ENCODE measurements at regions not wholly inside any gene's neighbourhood (a gene's known extent, or its start where the extent isn't known, plus 50 kb on each side); places are given as distances from the start of the nearest gene placed in this dataset.
A peak's percentile ranks its signal among the peaks of the same experiment; 100 is the strongest.
"Not testable (repeated sequence)": the region's sequence is repeated elsewhere in the genome, so short reads cannot be mapped to it uniquely, and the experiment has no call there.

- intact Hi-C loops (cut with micrococcal nuclease; ENCODE audit: unreplicated experiment) = no loop called here
- Histone ChIP-seq H3K9me2 (ENCODE audit: insufficient read depth) (no peaks in the 10 kb centered on the region), H3K36me3 (ENCODE audit: low read depth) (no peaks in the 10 kb centered on the region), H4K20me1 (ENCODE audit: insufficient read depth) (no peaks in the 10 kb centered on the region), H3K27ac (no peak overlapping the region), H2AFZ (no peak overlapping the region), H3K9me3 (ENCODE audit: insufficient read depth, low read depth) (no peaks in the 10 kb centered on the region), H3K4me1 (replicated peaks; ENCODE audit: insufficient read depth) (no peaks in the 10 kb centered on the region), H3K4me3 (no peak overlapping the region), H3F3A (ENCODE audit: insufficient read depth, low read depth) (no peaks in the 10 kb centered on the region), H3K79me2 (ENCODE audit: low read depth) (no peaks in the 10 kb centered on the region), H3K4me2 (no peak overlapping the region), H3K27me3 (ENCODE audit: insufficient read depth, low read depth) (no peaks in the 10 kb centered on the region)
- POLR2A ChIA-PET (ENCODE audit: unreplicated experiment) = no interaction called here
- no TSS peak for BruUV-seq (replicated peaks)
- TF ChIP-seq CTCF (conservative IDR thresholded peaks at IDR 0.05) = no peak
- TF ChIP-seq EZH2 (IDR thresholded peaks at IDR 0.05; ENCODE audit: low read depth) = no peak
- CTCF ChIA-PET = no interaction called here
- no peak for DNase-seq
These were observed 467.7 kb upstream of the ACO1 start for GRCh38 chr9:31916591-31917241.

GRCh38 chr9:31937737-31938136 is 446.7 kb upstream of the ACO1 start:
- BruUV-seq (replicated peaks) = not testable (repeated sequence)

GRCh38 chr9:31950756-31951155 is 433.7 kb upstream of the ACO1 start:
- Histone ChIP-seq H3K27ac (no peak overlapping the region), H3K9me2 (ENCODE audit: insufficient read depth) (no peaks in the 10 kb centered on the region), H3K4me3 (no peak overlapping the region), H4K20me1 (ENCODE audit: insufficient read depth) (no peaks in the 10 kb centered on the region), H3K4me2 (no peak overlapping the region), H3K9me3 (ENCODE audit: insufficient read depth, low read depth) (no peaks in the 10 kb centered on the region), H3F3A (ENCODE audit: insufficient read depth, low read depth) (no peaks in the 10 kb centered on the region), H3K36me3 (ENCODE audit: low read depth) (no peaks in the 10 kb centered on the region), H3K27me3 (ENCODE audit: insufficient read depth, low read depth) (no peaks in the 10 kb centered on the region), H3K79me2 (ENCODE audit: low read depth) (no peaks in the 10 kb centered on the region), H2AFZ (no peak overlapping the region), H3K4me1 (replicated peaks; ENCODE audit: insufficient read depth) (no peaks in the 10 kb centered on the region)
- no TSS peak for BruUV-seq (replicated peaks)
- DNase-seq = no peak
- intact Hi-C loops (cut with micrococcal nuclease; ENCODE audit: unreplicated experiment) = no loop called here
- POLR2A ChIA-PET (ENCODE audit: unreplicated experiment) = no interaction called here
- TF ChIP-seq CTCF (conservative IDR thresholded peaks at IDR 0.05) (no peak), EZH2 (IDR thresholded peaks at IDR 0.05; ENCODE audit: low read depth) (no peak)
- CTCF ChIA-PET = no interaction called here

More at GRCh38 chr9:31937737-31938136, 446.7 kb upstream of the ACO1 start:
- H3K4me1 ChIP-seq (replicated peaks; ENCODE audit: insufficient read depth); H2AFZ ChIP-seq; H3K4me3 ChIP-seq; H3K27ac ChIP-seq; H3K36me3 ChIP-seq (ENCODE audit: low read depth); H3F3A ChIP-seq (ENCODE audit: insufficient read depth, low read depth); H3K27me3 ChIP-seq (ENCODE audit: insufficient read depth, low read depth); H4K20me1 ChIP-seq (ENCODE audit: insufficient read depth); POLR2A ChIA-PET (ENCODE audit: unreplicated experiment); H3K79me2 ChIP-seq (ENCODE audit: low read depth); H3K4me2 ChIP-seq; H3K9me3 ChIP-seq (ENCODE audit: insufficient read depth, low read depth); intact Hi-C loops (cut with micrococcal nuclease; ENCODE audit: unreplicated experiment); H3K9me2 ChIP-seq (ENCODE audit: insufficient read depth); CTCF ChIA-PET: not testable (repeated sequence)
- peak in 1 of 2 experiments; percentile 55 for DNase-seq

- peaks cover 7% of the 10 kb centered on the region; the same call in 1 of the 2 replicates for H3K9me3 ChIP-seq (ENCODE audit: insufficient read depth, low read depth)
- CTCF ChIA-PET = no interaction called here
- BruUV-seq (replicated peaks) = no TSS peak
- H3K9me2 ChIP-seq (ENCODE audit: insufficient read depth) = no peaks in the 10 kb centered on the region
- POLR2A ChIA-PET (ENCODE audit: unreplicated experiment) = no interaction called here
- no peaks in the 10 kb centered on the region for H3K36me3 ChIP-seq (ENCODE audit: low read depth)
- H3K27ac ChIP-seq = no peak overlapping the region
- no peaks in the 10 kb centered on the region for H3F3A ChIP-seq (ENCODE audit: insufficient read depth, low read depth)
- no peak overlapping the region for H3K4me2 ChIP-seq
- no peaks in the 10 kb centered on the region for H4K20me1 ChIP-seq (ENCODE audit: insufficient read depth)
- intact Hi-C loops (cut with micrococcal nuclease; ENCODE audit: unreplicated experiment) = no loop called here
- H3K4me3 ChIP-seq = no peak overlapping the region
- H3K27me3 ChIP-seq (ENCODE audit: insufficient read depth, low read depth) = no peaks in the 10 kb centered on the region
- TF ChIP-seq EZH2 (IDR thresholded peaks at IDR 0.05; ENCODE audit: low read depth) = no peak
- no peak for TF ChIP-seq CTCF (conservative IDR thresholded peaks at IDR 0.05)
- no peaks in the 10 kb centered on the region for H3K4me1 ChIP-seq (replicated peaks; ENCODE audit: insufficient read depth)
- H2AFZ ChIP-seq = no peak overlapping the region
- H3K79me2 ChIP-seq (ENCODE audit: low read depth) = no peaks in the 10 kb centered on the region
- DNase-seq = no peak
These were observed 425.9 kb upstream of the ACO1 start for GRCh38 chr9:31958572-31958971.

Data from PC-9 (cell line).